ENCODE measurements at regions not wholly inside any gene's neighbourhood (a gene's known extent, or its start where the extent isn't known, plus 50 kb on each side); places are given as distances from the start of the nearest gene placed in this dataset.
"Not testable (repeated sequence)": the region's sequence is repeated elsewhere in the genome, so short reads cannot be mapped to it uniquely, and the experiment has no call there.

DNA sequence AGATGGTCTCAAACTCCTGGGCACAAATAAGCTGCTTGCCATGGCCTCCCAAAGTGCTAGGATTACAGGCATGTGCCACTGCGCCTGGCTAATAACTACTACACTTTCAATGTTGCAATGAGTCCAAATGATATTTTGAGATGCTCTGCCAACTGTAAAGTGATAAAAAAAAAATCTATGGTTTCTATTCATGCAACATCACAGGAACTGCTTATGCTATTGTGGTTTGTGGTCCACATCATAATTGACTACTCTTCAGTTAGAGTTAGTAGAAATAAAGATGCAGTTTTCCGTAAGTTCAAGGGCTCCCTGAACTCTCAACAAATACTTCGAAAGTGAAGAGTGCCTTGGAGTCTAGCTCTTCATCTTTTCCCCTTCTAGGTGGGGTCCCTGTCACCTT is 239.4 kb downstream of the C12orf75 start:
- no peak overlapping the region for H3K27ac ChIP-seq
- no peak overlapping the region for H3K4me3 ChIP-seq

DNA sequence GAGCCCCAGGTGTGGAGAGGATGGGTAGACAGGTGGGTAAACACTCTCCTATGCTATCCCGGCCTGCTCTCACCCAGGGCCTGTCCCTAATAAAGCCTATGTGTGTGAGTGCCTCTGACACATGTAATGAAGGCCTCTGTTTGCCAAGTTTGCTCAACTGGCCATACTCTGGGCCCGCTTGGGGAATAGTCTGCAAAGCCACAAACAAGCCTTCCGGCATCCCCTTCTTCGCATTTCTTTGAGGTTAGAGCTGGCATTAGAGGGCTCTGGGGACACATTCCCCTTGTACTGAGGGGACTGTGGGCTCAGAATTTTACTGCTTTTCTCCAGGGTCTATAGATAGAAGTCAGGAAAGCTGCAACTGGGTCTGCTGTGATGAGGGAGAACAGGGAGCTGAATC is 240.5 kb downstream of the C12orf75 start:
- Histone ChIP-seq H3K27ac (no peak overlapping the region), H3K4me3 (no peak overlapping the region)

DNA sequence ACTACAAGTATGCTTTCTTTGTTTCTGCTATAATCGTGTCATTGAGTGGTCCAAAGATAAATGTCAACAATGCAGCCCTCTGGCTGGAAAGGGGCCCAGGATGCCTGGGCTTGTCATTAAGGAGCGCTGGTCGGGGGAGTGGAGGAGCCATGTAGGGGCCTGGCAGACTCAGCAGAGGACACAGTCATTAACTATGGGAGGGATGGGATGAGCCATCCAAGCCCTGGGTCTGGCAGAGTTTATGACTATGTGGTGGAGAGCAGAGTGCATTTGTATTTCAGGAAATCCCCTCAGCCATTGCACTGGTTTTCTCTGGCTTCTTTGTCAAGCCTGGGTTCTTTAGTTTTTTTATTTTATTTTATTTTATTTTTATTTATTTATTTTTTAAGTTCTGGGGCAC is 243.1 kb downstream of the C12orf75 start:
- Histone ChIP-seq H3K4me3 (no peak overlapping the region), H3K27ac (no peak overlapping the region)

DNA sequence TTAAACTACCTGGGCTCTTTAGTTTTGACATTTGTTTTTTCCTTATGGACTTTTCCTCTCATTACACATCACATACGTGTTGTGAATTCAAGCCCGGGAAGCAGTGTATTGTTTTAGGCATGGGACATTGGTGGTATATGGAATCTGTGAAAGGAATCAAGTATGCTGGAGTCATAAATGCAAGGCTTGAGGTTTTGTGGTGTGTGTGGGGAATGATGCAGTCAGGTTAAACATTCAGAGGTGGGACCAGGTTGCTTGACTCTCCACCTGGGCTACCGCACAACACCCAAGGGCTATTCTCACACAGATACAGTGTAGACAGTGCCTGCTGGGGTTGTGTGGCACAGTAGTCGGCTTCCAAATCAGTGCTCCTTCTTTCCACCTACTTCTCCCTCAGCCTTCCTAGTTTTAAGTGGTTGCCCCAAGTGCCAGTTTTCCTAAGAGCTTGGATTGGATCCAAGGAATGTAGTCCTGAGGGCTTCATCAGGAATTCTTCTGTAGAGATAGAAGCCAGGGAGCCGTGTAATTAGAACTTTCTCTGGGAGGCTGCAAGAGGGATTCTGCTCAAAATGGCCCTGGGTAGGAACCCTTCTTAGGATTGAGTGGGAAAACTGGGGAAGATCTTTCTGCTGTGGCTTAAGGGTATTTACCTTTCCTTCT is 243.7 kb downstream of the C12orf75 start:
- H3K27ac ChIP-seq: no peak overlapping the region
- no peak overlapping the region for H3K4me3 ChIP-seq

DNA sequence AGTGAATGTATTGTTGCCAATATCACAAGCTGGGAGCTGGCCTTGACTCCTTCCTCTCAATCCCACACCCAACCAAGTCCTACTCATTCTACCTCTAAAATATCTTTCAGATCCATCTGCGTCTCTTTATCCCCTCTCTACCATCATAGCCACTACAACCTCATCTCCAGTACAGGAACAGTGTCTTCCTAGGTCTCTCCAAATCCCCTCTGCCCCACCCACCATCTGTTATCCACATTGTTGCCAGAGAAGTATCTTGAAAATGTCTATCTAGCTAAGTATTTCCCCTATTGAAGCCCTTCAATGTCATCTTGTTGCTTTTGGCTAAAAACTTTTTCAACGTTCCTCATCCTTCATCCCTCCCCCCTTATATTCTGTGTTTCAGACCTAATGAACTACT is 244.7 kb downstream of the C12orf75 start:
- Histone ChIP-seq H3K27ac (no peak overlapping the region), H3K4me3 (no peak overlapping the region)

DNA sequence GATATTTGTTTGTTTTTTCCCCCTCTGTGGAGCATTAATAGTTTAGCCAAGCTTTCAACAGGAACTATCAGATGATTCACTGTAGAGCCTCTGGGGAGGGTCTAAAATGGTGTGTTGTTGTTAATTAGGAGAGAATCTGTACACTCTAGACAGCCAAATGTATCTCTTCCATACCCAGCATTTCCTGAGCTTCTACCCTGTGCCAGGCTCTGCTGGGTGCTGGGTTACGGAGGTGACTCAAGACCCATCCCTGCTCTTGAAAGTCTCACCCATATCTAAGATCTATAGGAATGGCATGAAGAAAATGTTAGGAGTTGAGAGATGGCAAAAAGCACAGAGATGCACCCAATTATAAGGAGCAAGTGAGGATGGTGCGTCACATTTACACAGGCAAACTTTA is 245.8 kb downstream of the C12orf75 start:
- Histone ChIP-seq H3K4me3 (no peak overlapping the region), H3K27ac (no peak overlapping the region)

DNA sequence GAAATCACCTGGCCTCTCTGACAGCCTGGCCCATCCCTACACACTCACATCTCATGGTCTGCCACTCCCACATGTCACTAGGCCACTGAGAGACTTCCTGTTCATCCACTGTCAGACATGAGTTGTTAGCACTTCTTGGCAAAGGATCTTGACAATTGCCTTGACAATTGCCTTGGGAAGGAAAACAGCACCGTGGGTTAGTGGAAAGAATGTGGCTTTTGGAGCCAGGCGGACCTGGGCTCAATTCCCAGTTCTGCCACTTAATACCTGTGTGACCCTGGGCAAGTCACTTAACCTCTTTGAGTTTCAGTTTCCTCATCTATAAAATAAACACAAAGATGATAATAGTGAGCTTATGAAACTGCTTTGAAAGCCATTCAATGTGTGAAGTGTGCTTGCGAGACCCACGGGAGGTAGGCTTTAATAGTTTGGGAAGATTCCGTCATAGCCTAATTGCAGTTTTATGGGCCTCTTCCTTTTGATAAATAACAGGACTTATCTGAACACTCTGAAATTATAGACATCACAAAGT is 250.4 kb downstream of the C12orf75 start:
- no peak overlapping the region for H3K4me3 ChIP-seq
- peak overlapping the region in 6 of 21 experiments; percentile 1 to 69 (median 30) for H3K27ac ChIP-seq

DNA sequence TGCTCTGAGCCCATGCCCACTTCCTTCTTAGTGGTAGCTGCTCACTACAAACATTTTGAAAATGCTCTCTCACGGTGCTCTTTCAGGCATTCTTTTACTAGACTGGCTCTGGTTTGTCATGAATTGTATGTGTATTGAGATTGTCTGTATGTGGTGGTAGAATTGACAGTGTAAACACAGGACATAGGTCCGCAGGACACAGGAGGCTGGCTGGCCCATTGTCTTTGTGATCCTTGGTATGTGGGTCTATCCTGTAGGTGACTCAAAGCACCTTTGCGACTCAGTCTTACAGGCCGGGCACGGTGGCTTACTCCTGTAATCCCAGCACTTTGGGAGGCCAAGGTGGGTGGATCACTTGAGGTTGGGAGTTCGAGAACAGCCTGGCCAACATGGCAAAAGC is 250.9 kb downstream of the C12orf75 start:
- Histone ChIP-seq H3K4me3 (no peak overlapping the region), H3K27ac (peak overlapping the region in 5 of 21 experiments; percentile 17 to 46 (median 29))

DNA sequence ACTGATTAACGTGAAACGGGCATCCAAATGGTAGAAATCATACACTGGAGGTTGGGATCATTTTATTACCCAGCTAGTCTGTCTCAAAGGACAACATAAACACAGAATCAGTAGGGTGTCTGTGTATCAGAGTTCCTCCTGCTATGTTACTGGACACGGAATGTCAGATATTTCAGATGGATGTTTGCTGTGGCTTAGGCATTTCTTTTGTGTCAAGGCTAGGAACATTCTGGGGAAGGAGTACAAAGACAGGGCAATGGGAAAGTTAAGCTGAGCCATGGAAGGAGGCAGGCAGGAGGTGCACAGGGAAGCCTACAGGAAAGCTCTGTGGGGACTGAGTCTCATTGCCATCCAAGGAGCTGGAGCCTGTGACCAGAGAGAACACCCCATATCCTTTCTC is 254.6 kb downstream of the C12orf75 start:
- H3K27ac ChIP-seq: no peak overlapping the region
- no peak overlapping the region for H3K4me3 ChIP-seq

DNA sequence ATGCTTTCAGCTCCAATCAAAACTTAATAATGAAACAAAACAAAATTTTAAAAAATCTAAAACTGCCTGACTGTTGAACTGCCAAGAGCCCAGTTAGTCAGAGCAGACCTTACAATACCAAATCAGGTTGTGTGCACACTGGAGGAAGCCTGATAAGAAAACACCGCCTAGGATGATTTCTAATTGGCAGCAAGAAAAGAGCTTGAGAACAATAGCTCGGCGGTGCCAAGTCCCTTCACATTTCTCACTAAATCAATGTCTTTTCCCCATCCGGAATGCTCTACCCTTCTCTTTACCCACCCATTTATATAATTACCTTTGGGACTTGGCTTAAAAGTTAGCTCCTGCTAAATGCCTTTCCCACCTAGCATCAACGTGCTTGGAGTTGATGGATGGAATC is 256.7 kb downstream of the C12orf75 start:
- H3K4me3 ChIP-seq: no peak overlapping the region
- no peak overlapping the region for H3K27ac ChIP-seq

DNA sequence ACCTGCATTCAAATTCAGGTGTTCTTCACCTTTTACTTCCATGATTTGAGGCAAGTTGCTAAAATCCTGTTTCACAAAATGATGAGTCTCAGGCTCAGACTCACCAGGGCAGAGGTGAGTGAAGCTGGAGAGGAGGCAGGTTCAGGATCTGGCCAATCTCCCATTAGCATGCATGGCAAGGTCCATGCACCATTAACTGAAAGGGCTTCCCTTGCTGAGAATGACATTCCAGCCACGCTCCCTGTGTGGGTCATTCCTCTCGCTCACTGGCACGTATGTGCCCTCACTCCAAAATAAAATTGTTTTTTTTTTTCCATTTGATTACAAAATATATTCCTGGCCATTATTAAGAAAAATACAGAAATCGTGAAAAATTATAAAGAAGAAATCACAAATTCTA is 257.6 kb downstream of the C12orf75 start:
- Histone ChIP-seq H3K4me3 (no peak overlapping the region), H3K27ac (no peak overlapping the region)

DNA sequence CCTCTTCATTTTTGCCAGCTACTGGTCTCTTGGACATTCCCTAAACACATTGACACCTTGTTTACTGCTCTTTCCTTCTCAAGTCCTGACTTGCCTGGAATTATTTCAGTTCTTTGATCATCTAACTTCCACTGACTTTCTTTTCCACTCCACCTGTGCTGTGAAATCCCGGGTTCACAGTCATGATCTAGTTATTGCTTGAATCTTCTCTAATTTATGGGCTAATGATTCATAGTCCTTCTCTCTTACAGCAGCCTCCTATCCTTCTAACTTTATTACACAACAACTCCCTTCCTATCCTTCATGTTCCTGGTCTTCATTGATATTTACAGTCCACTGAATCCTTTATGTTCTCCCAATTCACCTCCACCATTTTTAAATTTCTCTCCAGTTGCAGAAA is 260.1 kb downstream of the C12orf75 start:
- Histone ChIP-seq H3K4me3 (no peak overlapping the region), H3K27ac (peak overlapping the region in 8 of 21 experiments; percentile 14 to 59 (median 34))

DNA sequence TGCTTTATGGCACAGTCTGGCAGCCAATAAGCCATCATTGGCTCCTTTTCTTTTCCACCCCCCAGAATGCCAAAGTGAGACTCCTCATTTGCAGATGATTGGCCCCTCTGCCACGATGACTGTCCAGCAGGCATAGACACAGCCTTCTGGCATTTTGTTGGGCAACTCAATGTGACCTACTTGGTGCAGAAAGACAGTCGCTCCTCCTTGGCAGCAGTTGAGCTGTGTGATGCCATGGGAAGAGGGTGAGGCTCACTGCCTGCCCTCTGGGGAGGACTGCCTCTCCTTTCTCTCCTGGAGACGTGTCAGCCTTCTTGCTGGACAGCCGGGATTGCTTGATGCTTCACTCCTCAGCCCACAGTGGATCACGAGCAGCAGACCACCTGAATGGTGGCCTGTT is 264.9 kb downstream of the C12orf75 start:
- Histone ChIP-seq H3K4me3 (no peak overlapping the region), H3K27ac (peak overlapping the region in 7 of 21 experiments; percentile 1 to 74 (median 51))

DNA sequence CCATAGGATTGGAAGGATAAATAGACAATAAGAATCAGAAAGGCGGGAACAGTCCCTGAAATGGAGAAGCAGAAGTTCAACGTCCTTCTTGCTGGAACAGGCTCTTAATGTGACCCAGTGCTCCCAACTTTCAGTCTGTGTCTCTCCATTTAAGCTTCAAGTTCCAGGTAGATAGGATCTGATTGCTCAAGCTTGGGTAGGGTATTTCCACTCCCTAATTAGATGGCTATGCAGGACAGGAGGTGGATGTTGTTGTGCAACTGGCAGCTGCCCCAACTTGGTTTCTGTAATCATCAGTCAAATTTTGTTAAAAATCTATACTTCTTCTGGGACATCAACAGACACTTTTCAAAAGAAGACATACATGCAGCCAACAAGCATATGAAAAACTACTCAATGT is 266.2 kb downstream of the C12orf75 start:
- Histone ChIP-seq H3K27ac (peak overlapping the region in 6 of 21 experiments; percentile 1 to 74 (median 46)), H3K4me3 (no peak overlapping the region)

DNA sequence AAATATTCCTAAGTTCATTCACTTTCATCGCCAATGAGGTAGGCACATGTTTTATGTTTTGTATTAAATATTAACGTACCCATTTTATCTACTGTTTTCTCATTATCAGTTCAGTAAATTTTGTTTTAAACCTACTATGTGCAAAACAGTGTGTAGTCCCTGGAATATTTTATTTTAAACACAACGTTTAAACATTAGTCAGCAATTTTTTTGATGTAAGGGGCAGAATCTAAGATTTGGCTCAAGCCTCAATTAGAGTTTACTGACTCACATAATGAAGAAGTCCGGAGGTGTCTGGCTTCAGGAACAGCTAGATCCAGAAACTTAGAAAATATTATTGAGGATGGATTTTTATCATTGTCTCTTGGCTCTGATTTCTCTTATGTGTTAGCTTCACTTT is 267.5 kb downstream of the C12orf75 start:
- H3K27ac ChIP-seq: no peak overlapping the region
- H3K4me3 ChIP-seq: no peak overlapping the region

DNA sequence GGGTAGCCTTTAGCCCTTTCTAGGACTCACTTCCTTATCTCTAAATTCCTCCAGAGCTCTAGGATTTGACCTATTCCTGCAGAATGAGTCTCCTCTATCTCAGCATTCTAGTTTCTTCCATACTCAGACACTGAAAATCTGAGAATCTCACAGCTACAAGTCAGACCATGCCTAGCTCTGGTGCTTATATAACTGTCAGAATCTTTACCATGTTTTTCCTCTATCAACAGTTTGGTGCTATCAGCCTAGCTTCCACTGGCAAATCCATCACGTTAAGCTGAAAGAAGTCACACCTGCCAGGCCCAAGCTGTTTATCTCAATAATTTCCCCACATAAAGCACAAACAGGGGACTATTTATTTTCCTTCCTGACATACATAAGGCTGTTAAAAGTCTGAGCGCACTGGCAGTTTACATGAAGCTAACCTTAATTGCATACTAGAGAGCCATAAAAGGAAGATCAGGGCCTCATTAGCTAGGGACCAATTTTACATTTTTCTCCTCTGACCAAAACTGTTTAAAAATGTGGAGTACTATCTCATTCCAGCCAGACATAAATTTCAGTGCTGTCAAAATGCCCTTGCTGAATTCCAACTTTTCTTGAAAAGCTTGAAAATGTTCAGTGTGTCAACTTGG is 270.5 kb downstream of the C12orf75 start:
- Histone ChIP-seq H3K4me3 (no peak overlapping the region), H3K27ac (no peak overlapping the region)

DNA sequence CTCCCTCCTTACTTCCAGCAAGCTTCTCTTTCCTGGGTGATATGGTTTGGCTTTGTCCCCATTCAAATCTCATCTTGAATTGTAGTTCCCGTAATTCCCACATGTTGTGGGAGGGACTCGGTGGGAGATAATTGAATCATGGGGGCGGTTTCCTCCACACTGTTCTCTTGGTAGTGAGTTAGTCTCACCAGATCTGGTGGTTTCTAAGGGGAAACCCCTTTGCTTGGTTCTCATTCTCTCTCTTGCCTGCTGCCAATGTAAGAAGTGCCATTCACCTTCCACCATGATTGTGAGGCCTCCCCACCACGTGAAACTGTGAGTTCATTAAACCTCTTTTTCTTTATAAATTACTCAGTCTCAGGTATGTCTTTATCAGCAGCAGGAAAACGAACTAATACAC is 271.8 kb downstream of the C12orf75 start:
- H3K4me3 ChIP-seq, H3K27ac ChIP-seq: not testable (repeated sequence)

DNA sequence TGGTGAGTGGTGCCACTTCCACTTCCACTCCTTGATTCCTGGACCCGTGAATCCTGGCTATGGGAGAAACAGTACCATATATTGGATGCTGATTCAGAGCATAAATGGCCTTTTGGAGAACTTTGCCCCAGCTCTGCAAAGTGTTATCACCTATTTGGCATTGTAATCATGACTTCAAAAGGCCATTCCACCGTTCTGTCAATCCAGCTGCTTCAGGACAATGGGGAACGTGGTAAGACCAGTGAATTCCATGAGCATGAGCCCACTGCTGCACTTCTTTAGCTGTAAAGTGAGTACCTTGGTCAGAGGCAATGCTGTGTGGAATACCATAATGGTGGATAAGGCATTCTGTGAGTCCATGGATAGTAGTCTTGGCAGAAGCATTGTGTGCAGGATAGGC is 273.8 kb downstream of the C12orf75 start:
- not testable (repeated sequence) for H3K4me3 ChIP-seq, H3K27ac ChIP-seq

DNA sequence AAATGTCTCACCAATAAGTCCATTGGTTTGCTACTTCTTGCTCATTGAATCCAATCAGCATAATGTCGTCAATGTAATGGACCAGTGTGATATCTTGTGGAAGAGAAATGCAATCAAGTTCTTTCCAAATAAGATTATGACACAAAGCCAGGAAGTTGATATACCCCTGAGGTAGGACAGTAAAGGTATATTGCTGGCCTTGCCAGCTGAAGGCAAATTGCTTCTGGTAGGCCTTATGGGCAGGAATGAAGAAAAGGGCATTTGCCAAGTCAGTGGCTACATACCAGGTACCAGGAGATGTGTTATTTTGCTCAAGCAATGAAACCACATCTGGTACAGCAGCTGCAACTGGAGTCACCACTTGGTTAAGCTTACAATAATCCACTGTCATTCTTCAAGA is 276.1 kb downstream of the C12orf75 start:
- not testable (repeated sequence) for H3K4me3 ChIP-seq
- peak overlapping the region in 1 of 21 experiments; percentile 19 for H3K27ac ChIP-seq

DNA sequence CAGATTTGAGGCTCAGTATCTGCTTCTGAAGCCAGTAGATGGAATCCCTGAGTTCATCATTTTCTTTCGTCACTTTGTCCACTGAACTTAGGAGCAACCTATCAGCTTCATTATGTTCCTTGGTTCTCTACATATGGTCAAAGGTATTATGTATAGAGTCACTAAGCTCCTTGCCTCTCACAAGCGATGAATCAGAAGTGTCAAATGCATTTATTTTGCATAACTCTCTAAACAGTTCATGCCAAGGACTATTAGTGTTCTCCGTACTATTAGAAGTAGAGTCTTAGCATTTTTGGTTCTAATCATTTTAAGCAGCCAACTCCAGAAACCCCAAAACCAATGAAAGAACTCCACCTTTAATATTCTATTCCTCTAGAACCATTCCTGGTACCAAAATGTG is 278.5 kb downstream of the C12orf75 start:
- H3K27ac ChIP-seq: peak overlapping the region in 1 of 21 experiments; percentile 5
- not testable (repeated sequence) for H3K4me3 ChIP-seq

DNA sequence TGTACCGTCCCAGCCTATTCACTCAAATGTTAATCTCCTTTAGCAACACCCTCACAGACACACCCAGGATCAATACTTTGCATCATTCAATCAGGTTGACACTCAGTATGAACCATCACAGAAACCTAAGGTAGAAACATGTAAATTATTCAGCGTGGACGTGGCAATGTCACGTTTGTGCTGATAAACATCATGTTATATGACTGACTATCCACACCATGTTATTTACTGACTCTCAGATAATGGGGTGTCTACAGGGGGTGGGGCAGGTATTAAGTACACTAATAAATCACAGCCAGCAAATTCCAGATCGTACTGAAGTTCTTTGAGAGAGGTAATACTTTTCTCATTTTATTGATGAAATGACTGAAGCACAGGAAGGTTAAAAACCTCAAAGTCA is 280.0 kb downstream of the C12orf75 start:
- Histone ChIP-seq H3K4me3 (no peak overlapping the region), H3K27ac (no peak overlapping the region)

DNA sequence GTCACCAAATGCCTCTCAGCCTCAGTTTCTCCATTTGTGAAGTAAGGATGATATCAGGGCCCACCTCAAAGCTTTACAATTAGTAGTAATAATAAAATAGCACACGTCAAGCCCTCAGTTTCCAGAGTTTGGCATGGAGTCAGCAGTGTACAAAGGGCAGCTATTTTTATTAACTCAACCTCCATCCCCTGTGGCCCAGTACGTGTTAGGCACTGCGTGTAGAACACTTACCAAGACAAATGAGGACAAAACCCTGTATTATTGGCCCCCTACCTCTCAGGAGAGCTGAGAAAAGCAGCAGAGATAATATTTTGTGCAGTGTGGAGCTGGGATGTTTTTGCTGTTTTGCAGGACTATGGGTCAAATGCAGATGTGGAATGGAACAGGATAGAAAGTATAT is 280.8 kb downstream of the C12orf75 start:
- Histone ChIP-seq H3K4me3 (no peak overlapping the region), H3K27ac (no peak overlapping the region)

All from skin epidermis (tissue), 12 donors.